ENCODE measurements at regions not wholly inside any gene's neighbourhood (a gene's known extent, or its start where the extent isn't known, plus 50 kb on each side); places are given as distances from the start of the nearest gene placed in this dataset.

- TF ChIP-seq CSRNP3 (CRISPR knock-in tag; IDR thresholded peaks at IDR 0.05) (no peak), GLIS3 (CRISPR knock-in tag; IDR thresholded peaks at IDR 0.05) (no peak), ZNF70 (CRISPR knock-in tag; IDR thresholded peaks at IDR 0.05) (no peak), ZFP3 (CRISPR knock-in tag; IDR thresholded peaks at IDR 0.05) (no peak), ZNF565 (CRISPR knock-in tag; conservative IDR thresholded peaks at IDR 0.05; ENCODE audit: low read depth) (no peak), ZFP30 (CRISPR knock-in tag; IDR thresholded peaks at IDR 0.05) (no peak), OSR1 (CRISPR knock-in tag; IDR thresholded peaks at IDR 0.05) (no peak)
Observed at GRCh38 chr11:109946322-109946846, 146.8 kb upstream of the ZC3H12C start (continued).

- no peak for ATAC-seq
- TF ChIP-seq ZC3H10 (CRISPR knock-in tag; IDR thresholded peaks at IDR 0.05) = no peak
- no peak for TF ChIP-seq GLIS3 (CRISPR knock-in tag; IDR thresholded peaks at IDR 0.05)
- no peak for TF ChIP-seq ZNF565 (CRISPR knock-in tag; conservative IDR thresholded peaks at IDR 0.05; ENCODE audit: low read depth)
- no peak for TF ChIP-seq PPARA (CRISPR knock-in tag; IDR thresholded peaks at IDR 0.05; ENCODE audit: borderline replicate concordance)
- TF ChIP-seq ZNF70 (CRISPR knock-in tag; IDR thresholded peaks at IDR 0.05) = no peak
- no peak for TF ChIP-seq CSDC2 (CRISPR knock-in tag; IDR thresholded peaks at IDR 0.05)
Observed at GRCh38 chr11:109954534-109954933, 138.7 kb upstream of the ZC3H12C start.

GRCh38 chr11:109956124-109956793 is 136.9 kb upstream of the ZC3H12C start:
- no peak for ATAC-seq
- no peak for TF ChIP-seq BACH2 (CRISPR knock-in tag; IDR thresholded peaks at IDR 0.05; ENCODE audit: borderline replicate concordance)
- no peak for TF ChIP-seq PPARA (CRISPR knock-in tag; IDR thresholded peaks at IDR 0.05; ENCODE audit: borderline replicate concordance)
- TF ChIP-seq ZNF565 (CRISPR knock-in tag; conservative IDR thresholded peaks at IDR 0.05; ENCODE audit: low read depth) = no peak
- no peak for TF ChIP-seq ESRRG (CRISPR knock-in tag; IDR thresholded peaks at IDR 0.05)
- no peak for TF ChIP-seq POU6F1 (CRISPR knock-in tag; IDR thresholded peaks at IDR 0.05; ENCODE audit: borderline replicate concordance, low read depth)
- no peak for TF ChIP-seq TSHZ2 (CRISPR knock-in tag; IDR thresholded peaks at IDR 0.05)
- TF ChIP-seq ISL1 (CRISPR knock-in tag; IDR thresholded peaks at IDR 0.05) = no peak
- TF ChIP-seq CSDC2 (CRISPR knock-in tag; IDR thresholded peaks at IDR 0.05) = no peak
- no peak for TF ChIP-seq ZC3H10 (CRISPR knock-in tag; IDR thresholded peaks at IDR 0.05)
- no peak for TF ChIP-seq ZFP30 (CRISPR knock-in tag; IDR thresholded peaks at IDR 0.05)

GRCh38 chr11:109957000-109957399 is 136.2 kb upstream of the ZC3H12C start:
- no peak for ATAC-seq
- TF ChIP-seq CSDC2 (CRISPR knock-in tag; IDR thresholded peaks at IDR 0.05) = no peak
- TF ChIP-seq TSHZ2 (CRISPR knock-in tag; IDR thresholded peaks at IDR 0.05) = no peak
- TF ChIP-seq ZFP30 (CRISPR knock-in tag; IDR thresholded peaks at IDR 0.05) = no peak
- no peak for TF ChIP-seq ISL1 (CRISPR knock-in tag; IDR thresholded peaks at IDR 0.05)
- no peak for TF ChIP-seq ARNTL (CRISPR knock-in tag; IDR thresholded peaks at IDR 0.05; ENCODE audit: borderline replicate concordance, low read depth)
- TF ChIP-seq OSR1 (CRISPR knock-in tag; IDR thresholded peaks at IDR 0.05) = no peak
- no peak for TF ChIP-seq PATZ1 (CRISPR knock-in tag; IDR thresholded peaks at IDR 0.05; ENCODE audit: borderline replicate concordance)
- TF ChIP-seq ZC3H10 (CRISPR knock-in tag; IDR thresholded peaks at IDR 0.05) = no peak
- no peak for TF ChIP-seq PPARA (CRISPR knock-in tag; IDR thresholded peaks at IDR 0.05; ENCODE audit: borderline replicate concordance)

All from SK-N-SH treated with all-trans-retinoic acid at 6 μM for 48 hours (cell line).